ENCODE measurements at regions not wholly inside any gene's neighbourhood (a gene's known extent, or its start where the extent isn't known, plus 50 kb on each side); places are given as distances from the start of the nearest gene placed in this dataset.

DNA sequence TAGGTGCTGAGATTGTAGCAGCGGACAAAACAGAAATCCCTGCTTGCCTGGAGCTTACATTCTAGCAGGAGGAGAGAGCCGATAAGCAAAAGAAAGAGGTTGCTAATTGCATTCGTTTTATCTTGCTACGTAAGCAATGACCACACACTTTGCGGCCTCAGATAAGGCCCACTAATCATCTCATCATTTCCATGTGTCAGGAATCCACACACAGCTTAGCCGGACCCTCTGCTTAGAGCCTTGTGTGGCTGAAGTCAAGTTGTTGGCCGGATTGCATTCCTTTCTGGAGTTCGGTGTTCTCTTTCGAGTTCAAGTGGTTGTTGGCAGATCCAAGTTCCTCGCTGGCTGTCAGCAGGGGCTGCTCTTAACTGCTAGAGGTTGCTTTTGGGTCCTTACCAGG is 101.6 kb downstream of the CHST1 start:
- TF ChIP-seq, protein P1, sequence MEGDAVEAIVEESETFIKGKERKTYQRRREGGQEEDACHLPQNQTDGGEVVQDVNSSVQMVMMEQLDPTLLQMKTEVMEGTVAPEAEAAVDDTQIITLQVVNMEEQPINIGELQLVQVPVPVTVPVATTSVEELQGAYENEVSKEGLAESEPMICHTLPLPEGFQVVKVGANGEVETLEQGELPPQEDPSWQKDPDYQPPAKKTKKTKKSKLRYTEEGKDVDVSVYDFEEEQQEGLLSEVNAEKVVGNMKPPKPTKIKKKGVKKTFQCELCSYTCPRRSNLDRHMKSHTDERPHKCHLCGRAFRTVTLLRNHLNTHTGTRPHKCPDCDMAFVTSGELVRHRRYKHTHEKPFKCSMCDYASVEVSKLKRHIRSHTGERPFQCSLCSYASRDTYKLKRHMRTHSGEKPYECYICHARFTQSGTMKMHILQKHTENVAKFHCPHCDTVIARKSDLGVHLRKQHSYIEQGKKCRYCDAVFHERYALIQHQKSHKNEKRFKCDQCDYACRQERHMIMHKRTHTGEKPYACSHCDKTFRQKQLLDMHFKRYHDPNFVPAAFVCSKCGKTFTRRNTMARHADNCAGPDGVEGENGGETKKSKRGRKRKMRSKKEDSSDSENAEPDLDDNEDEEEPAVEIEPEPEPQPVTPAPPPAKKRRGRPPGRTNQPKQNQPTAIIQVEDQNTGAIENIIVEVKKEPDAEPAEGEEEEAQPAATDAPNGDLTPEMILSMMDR (IDR thresholded peaks at IDR 0.05), result no peak
- no peak overlapping the region for H3K4me3 ChIP-seq
- no peaks in the 10 kb centered on the region for H3K36me3 ChIP-seq
- no peak for DNase-seq (ENCODE audit: low spot score in 2 of 2)
- H3K9me3 ChIP-seq, result no peaks in the 10 kb centered on the region
- no peak overlapping the region for H3K27ac ChIP-seq
- intact Hi-C loops (cut with DNase I), result no loop called here
- H3K27me3 ChIP-seq, result no peaks in the 10 kb centered on the region
- no peaks in the 10 kb centered on the region for H3K4me1 ChIP-seq

DNA sequence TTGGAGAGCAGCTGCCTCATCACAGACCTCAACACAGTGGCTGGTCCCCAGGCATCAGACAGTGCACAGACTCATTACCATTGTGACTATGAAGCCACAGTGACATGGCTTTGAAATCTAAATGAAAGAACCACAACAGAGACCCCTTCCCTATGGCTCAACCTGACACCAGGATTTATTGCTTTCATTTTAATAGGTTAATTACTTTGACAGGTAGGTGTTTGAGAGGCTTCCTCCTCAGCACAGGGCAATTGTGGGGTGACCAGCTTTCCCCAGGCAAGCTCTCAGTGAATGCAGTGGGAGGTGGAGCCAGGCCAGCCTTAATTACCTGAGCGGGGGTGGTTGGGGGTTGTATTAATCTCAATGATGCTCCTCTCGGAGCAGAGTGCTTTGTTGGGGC is 102.3 kb downstream of the CHST1 start:
- DNase-seq (ENCODE audit: low spot score in 2 of 2), result no peak
- no peaks in the 10 kb centered on the region for H3K36me3 ChIP-seq
- H3K27me3 ChIP-seq, result no peaks in the 10 kb centered on the region
- no peaks in the 10 kb centered on the region for H3K9me3 ChIP-seq
- intact Hi-C loops (cut with DNase I), result no loop called here
- TF ChIP-seq, protein P1 (IDR thresholded peaks at IDR 0.05), result no peak
- H3K27ac ChIP-seq, result no peak overlapping the region
- no peaks in the 10 kb centered on the region for H3K4me1 ChIP-seq
- H3K4me3 ChIP-seq, result no peak overlapping the region

DNA sequence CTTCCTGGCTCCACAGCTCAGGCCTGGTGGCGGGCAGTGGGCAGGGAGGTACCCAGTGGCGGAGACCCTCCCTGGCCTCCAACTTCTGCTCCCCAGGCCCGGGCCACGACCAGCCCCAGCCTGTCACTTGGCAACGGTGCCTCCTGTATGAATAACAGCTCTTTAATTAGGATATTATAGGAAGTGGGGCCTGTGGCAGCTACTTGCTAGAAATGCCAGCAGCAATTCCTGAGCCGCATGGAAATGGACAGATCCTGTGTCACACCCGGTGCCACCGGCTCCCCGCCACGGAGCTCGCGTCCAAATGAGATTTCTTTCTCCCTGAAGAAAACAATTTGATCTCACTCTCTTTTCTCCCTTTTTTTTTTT is 104.5 kb downstream of the CHST1 start:
- Histone ChIP-seq H3K4me3 (no peak overlapping the region), H3K36me3 (no peaks in the 10 kb centered on the region), H3K4me1 (no peaks in the 10 kb centered on the region), H3K9me3 (no peaks in the 10 kb centered on the region), H3K27me3 (no peaks in the 10 kb centered on the region), H3K27ac (no peak overlapping the region)
- TF ChIP-seq, protein P1 (IDR thresholded peaks at IDR 0.05), result no peak
- intact Hi-C loops (cut with DNase I), result no loop called here
- DNase-seq (ENCODE audit: low spot score in 2 of 2), result no peak

DNA sequence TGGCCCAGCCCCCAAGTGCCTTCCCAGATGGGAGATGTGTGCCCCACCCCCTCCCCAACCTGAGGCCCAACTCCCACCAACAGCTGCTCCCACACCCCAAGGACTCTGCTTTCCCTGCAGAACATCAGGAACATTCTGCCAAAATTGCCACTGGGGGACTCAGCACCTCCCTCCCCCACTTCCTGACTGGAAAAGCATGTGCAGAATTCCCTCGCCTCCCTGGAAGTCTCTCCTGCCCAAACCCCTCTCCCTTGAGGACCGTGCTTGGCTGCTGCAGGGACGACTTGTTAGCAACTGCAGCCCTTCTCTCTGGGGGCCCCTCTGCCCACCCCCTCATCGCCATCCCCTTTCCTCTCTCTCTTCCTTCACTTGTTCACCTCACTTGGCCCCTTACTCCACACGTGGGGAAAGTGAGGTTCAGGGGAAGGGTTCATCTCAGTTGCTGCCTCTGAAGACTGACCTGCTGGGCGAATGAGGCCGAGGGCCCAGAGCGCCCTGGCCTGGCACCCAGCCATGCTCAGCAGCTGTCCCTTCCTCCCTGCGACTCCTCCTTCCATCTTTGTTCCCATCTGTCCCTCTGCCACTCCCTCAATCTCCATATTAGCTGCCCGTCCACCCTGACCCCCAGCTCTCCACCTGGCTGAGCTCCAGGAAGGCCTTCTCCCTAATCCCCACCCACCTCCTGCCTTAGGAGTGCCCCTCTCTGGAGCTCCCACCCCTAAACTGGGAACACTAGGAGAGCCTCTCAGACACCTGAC is 105.1 kb downstream of the CHST1 start:
- intact Hi-C loops (cut with DNase I), result no loop called here
- H3K9me3 ChIP-seq, result no peaks in the 10 kb centered on the region
- no peak overlapping the region for H3K27ac ChIP-seq
- no peaks in the 10 kb centered on the region for H3K4me1 ChIP-seq
- H3K27me3 ChIP-seq, result no peaks in the 10 kb centered on the region
- H3K36me3 ChIP-seq, result no peaks in the 10 kb centered on the region
- TF ChIP-seq, protein P1 (IDR thresholded peaks at IDR 0.05), result no peak
- DNase-seq (ENCODE audit: low spot score in 2 of 2), result no peak
- H3K4me3 ChIP-seq, result no peak overlapping the region

DNA sequence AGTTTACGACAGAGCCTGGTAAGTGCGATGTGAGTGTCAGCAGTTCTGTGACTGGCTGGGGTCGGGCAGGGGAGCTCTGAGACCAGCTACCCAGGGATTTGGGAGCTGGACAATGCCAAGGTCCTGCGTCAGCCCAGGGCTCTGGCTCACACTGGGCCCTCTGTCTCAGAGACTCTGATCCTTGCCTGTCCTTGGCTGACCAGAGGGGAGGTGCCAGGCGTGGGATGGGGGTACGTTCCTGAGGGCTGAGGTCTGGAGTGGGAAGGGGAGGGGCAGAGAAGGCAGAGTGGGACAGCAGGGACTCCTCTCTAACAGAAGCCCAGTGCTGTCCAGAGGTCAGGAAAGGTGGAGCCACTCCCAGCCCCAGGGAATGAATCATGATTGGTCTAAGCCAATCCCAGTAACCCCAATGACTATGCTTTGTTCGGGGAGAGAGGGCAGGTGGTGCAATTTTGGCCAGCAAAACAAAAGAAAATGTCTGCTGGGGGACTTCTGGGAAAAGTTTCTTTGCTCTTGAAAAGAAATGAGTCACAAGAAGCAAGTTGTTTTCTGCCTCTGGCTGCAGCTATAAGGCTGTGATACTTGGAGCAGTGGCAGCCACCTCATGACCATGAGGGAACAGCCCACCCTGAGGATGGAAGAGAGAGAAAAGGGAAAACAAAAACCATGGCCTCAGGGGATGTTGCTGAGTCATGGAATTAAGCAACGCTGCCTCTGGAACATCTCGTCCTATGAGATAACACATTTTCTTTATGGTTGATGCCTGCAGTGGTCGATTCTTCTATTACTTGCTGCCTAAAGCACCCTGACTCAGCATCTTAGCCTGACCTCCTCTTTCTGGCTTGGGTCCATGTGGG is 108.3 kb downstream of the CHST1 start:
- no peak overlapping the region for H3K4me3 ChIP-seq
- no peaks in the 10 kb centered on the region for H3K9me3 ChIP-seq
- no peaks in the 10 kb centered on the region for H3K36me3 ChIP-seq
- H3K27me3 ChIP-seq, result no peaks in the 10 kb centered on the region
- intact Hi-C loops (cut with DNase I), result no loop called here
- no peaks in the 10 kb centered on the region for H3K4me1 ChIP-seq
- TF ChIP-seq, protein P1 (IDR thresholded peaks at IDR 0.05), result no peak
- DNase-seq (ENCODE audit: low spot score in 2 of 2), result no peak
- no peak overlapping the region for H3K27ac ChIP-seq

Measured in ascending aorta (tissue), 2 donors.